Retinal pigment epithelial cell (primary cell): ENCODE measurements at regions not wholly inside any gene's neighbourhood (a gene's known extent, or its start where the extent isn't known, plus 50 kb on each side); places are given as distances from the start of the nearest gene placed in this dataset.

Experiments
- DNase-seq: peaks from one replicate; pipeline ENCODE4 v3.0.0-alpha.2; 2010; ENCODE audit warnings: low read depth
- H3K4me3 ChIP-seq: 2 replicates; pipeline ENCODE4 v1.5.1; 2011; ENCODE audit warnings: mild to moderate bottlenecking, low read length, control low read depth, moderate library complexity
- TF ChIP-seq, protein P1 (sequence below): conservative IDR thresholded peaks from 2 replicates; pipeline ENCODE4 v1.5.1; 2011; ENCODE audit warnings: low read depth, low read length, control low read depth, inconsistent platforms

DNA sequence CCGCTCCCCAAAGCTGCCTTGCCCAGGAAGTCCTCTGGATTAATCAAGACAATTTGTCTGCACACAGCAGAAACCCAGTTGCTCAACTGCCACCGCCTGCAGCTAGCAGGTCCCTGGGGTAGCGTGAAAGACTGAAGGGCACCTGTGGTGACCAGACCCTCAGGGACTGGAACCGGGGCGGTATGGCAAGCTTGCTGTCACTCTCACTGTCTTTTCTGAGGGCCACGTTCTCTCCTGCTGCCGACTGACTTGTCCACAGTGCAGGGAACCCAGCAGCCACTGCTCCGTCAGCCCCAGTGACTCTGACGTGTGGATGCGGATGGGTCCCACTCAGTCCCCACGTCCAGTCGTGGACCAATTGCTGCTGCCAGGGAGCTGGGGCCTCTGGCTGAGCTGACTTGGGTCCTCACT, 72.8 kb upstream of the PMEPA1 start:
- TF ChIP-seq, protein P1, sequence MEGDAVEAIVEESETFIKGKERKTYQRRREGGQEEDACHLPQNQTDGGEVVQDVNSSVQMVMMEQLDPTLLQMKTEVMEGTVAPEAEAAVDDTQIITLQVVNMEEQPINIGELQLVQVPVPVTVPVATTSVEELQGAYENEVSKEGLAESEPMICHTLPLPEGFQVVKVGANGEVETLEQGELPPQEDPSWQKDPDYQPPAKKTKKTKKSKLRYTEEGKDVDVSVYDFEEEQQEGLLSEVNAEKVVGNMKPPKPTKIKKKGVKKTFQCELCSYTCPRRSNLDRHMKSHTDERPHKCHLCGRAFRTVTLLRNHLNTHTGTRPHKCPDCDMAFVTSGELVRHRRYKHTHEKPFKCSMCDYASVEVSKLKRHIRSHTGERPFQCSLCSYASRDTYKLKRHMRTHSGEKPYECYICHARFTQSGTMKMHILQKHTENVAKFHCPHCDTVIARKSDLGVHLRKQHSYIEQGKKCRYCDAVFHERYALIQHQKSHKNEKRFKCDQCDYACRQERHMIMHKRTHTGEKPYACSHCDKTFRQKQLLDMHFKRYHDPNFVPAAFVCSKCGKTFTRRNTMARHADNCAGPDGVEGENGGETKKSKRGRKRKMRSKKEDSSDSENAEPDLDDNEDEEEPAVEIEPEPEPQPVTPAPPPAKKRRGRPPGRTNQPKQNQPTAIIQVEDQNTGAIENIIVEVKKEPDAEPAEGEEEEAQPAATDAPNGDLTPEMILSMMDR, result no peak
- H3K4me3 ChIP-seq, result no peak overlapping the region
- no peak for DNase-seq

DNA sequence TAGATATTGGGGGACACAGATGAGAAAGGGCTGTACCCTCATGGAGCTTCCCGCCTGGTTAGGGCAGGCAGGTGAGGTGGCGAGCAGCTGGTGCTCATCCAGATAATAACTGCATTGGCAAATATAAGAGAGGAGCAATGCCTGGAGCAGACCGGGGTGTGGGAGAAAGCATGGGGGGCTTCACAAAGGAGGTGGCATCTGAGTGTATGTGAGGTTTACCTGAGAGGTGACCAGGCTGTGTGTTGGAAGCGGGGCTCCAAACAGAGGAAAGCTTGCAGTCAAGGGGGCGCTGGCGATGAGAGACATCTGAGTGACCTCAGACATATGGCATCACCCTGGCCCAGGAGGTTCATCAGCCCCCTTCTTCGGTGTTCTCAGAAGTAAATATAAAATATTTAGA, 72.1 kb upstream of the PMEPA1 start:
- TF ChIP-seq, protein P1, result no peak
- H3K4me3 ChIP-seq, result no peak overlapping the region
- no peak for DNase-seq

DNA sequence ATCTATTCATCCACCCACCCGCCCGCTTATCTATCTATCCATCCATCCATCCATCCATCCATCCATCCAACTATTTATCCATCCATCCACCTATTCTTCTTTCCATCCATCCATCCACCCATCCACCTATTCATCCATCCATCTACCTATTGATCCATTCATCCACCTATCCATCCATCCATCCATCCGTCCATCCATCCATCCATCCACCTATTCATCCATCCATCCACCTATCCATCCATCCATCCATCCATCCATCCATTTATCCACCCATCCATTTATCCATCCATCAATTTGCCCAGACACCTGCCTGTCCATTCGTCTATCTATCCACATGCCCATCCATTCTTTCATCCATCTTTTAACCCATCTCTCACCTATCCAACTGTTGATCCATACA, 71.1 kb upstream of the PMEPA1 start:
- no peak for DNase-seq
- TF ChIP-seq, protein P1, result no peak
- no peak overlapping the region for H3K4me3 ChIP-seq

DNA sequence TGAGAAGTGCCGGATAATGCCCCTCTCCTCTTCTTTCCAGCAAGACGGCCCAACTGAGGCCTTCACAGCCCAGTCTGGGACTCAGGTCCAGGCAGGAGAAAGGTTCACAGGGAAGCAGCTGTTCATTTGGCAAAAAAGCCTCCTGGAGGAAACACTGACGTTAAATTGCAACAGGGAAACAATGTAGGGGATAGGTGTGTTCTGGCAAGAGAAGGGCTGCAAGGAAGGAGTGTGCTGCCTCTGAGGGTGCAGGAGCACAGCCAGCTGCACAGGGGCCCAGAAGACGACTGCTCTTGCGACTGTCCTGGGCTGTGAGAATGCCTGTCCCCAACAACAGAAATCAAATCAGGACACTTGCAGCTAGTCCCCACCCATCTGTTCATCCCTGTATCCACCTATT, 70.6 kb upstream of the PMEPA1 start:
- DNase-seq, result no peak
- TF ChIP-seq, protein P1, result no peak

DNA sequence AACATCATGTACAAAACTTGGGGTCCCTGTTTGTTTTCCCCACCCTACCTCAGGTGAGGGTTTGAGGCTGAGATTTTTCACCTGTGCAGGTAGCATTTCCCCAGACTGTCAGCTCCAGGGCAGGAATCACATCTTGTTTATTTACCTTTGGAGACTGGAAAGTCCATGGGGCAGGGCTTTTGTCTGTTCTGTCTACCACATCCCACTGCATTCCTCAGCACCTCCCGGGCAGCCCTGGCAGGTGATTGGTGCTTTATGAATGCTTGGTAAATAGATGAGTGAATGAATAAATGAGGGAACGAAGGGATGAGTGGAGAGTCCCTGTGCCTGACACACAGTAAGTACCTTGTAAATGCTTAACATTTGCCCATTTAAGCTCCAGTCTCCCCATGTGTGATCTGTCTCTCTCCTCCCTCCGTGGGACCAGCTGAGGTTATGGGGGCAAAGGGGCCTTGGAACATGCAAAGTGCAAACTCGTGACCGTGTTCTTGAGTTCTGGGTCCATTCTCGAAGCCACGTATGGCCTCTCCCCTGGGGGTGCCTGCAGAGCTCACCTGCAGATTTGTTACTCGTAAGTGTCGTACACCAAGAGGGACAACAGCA, 69.7 kb upstream of the PMEPA1 start:
- DNase-seq, result no peak

More for the DNA sequence above, 70.6 kb upstream of the PMEPA1 start:
- no peak overlapping the region for H3K4me3 ChIP-seq

DNA sequence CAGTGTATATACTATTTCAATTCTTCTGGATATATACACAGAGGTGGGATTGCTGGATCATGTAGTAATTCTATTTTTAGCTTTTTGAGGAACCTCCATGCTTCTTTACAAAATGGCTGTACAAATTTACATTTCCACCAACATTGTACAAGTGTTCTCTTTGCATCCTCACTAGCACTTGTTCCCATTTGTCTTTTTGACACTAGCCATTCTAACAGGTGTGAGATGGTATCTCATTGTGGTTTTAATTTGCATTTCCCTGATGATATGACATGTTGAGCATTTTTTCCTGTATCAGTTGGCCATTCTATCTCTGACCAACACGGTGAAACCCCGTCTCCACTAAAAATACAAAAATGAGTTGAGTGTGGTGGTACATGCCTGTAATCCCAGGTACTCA, 68.1 kb upstream of the PMEPA1 start:
- H3K4me3 ChIP-seq, result no peak overlapping the region
- TF ChIP-seq, protein P1, result no peak
- DNase-seq, result no peak

More for the DNA sequence above, 69.7 kb upstream of the PMEPA1 start:
- TF ChIP-seq, protein P1, result no peak
- H3K4me3 ChIP-seq, result no peak overlapping the region

DNA sequence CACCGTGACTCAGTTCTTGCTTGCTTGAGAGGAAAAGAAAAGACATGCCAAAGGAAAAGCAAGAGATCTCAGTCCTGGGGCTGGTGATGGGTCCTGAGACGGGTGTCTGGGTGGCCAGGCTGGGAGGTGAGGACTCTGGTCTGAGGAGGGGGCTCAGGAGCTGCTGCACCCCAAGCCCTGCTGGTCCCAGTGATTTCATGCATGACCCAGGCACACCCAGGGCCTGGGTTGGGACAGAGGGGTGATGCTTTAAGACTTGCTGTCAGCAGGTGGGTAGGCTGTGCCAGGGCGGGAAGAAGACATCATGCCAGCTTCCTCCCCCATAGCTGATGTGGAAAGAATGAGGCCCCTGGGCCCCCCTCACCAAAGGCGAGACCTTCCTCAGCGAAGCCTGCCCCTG, 65.1 kb upstream of the PMEPA1 start:
- DNase-seq, result no peak
- H3K4me3 ChIP-seq, result no peak overlapping the region
- TF ChIP-seq, protein P1, result no peak
